Frontal cortex (tissue), 3 donors: ENCODE measurements at regions not wholly inside any gene's neighbourhood (a gene's known extent, or its start where the extent isn't known, plus 50 kb on each side); places are given as distances from the start of the nearest gene placed in this dataset.

Experiments
- DNase-seq, 2 donors: peaks; one replicate each; pipeline ENCODE4 v3.0.0; 2012; ENCODE audit warnings: low spot score in 2 of 2
- FAIRE-seq: peaks from 2 replicates; lab custom pipeline; 2012; peaks lifted over from hg19 to GRCh38; lab: Jason Lieb, UNC
- donor health status: control.
- donor health status: control.
- donor health status: control.

DNA sequence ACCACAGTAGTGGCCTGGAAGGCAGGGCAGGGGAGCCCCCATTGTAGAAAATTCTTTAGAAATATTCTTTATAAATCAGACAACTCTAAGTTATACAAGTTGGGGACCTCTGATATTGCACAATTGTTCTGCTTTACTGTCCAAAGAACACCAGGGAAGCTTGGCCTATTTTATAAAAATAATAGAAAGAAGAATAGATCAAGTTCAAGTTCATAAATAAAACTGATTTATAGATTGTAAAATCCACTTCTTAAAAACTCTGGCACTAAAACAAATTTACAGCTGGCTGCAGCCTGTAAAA is 55.0 kb upstream of the GALNT2 start:
- DNase-seq: no peak
- no peak for FAIRE-seq

GRCh38 chr1:230012741-230013140 is 54.3 kb upstream of the GALNT2 start:
- DNase-seq (no peak), FAIRE-seq (no peak)

DNA sequence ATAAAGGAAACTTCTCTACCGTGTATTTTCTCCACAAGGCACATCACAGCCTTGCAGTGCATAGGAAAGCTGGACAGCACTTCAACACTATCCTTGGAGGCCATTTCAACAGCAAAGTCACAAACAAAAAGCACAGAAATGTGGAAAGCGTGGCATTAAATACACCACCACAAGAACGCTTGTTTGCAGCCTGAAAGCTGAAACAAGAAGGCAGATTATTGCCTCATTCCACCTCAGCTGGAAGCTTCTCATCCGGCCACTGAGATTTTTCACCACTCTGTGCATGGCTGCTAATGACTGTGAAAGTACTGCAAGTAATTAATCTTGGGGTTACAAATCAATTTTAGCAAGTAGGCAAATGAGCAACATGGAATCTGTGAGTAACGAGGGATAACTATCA is 50.9 kb upstream of the GALNT2 start:
- DNase-seq: no peak

More for the DNA sequence above, 50.9 kb upstream of the GALNT2 start:
- no peak for FAIRE-seq
